Neural progenitor cell (in vitro differentiated cells): ENCODE measurements at regions not wholly inside any gene's neighbourhood (a gene's known extent, or its start where the extent isn't known, plus 50 kb on each side); places are given as distances from the start of the nearest gene placed in this dataset.
A peak's percentile ranks its signal among the peaks of the same experiment; 100 is the strongest.

ENCODE experiments used
- DNase-seq: peaks from one replicate; pipeline ENCODE4 v3.0.0-alpha.2; 2016; ENCODE audit warnings: low spot score
- H2AFZ ChIP-seq: fragments of 200-600 bp; sonication (generic); replicated peaks from 2 replicates; pipeline ENCODE4 v1.6.1; 2016; ENCODE audit warnings: antibody characterized with exemption
- H3F3A ChIP-seq: fragments of 200-600 bp; sonication (generic); 2 replicates; pipeline ENCODE4 v1.6.1; 2016; ENCODE audit warnings: antibody characterized with exemption, low read depth
- H3K27ac ChIP-seq: fragments of 200-600 bp; sonication (generic); 2 replicates; pipeline ENCODE4 v1.5.1; 2016; ENCODE audit warnings: mild to moderate bottlenecking
- H3K27me3 ChIP-seq: fragments of 200-600 bp; sonication (generic); 2 replicates; pipeline ENCODE4 v1.6.1; 2016; ENCODE audit warnings: mild to moderate bottlenecking, moderate library complexity
- H3K36me3 ChIP-seq: fragments of 200-600 bp; sonication (generic); 2 replicates; pipeline ENCODE4 v1.5.1; 2016
- H3K4me1 ChIP-seq: fragments of 200-600 bp; sonication (generic); 2 replicates; pipeline ENCODE4 v1.6.1; 2016; ENCODE audit warnings: mixed run types
- H3K4me2 ChIP-seq: fragments of 200-600 bp; sonication (generic); 2 replicates; pipeline ENCODE4 v1.6.1; 2016
- H3K4me3 ChIP-seq: fragments of 200-600 bp; sonication (generic); 2 replicates; pipeline ENCODE4 v1.5.1; 2016
- H3K79me2 ChIP-seq: fragments of 200-600 bp; sonication (generic); 2 replicates; pipeline ENCODE4 v1.6.1; 2016; ENCODE audit warnings: low read depth
- H3K9ac ChIP-seq: fragments of 200-600 bp; sonication (generic); 2 replicates; pipeline ENCODE4 v1.6.1; 2016
- H3K9me3 ChIP-seq: fragments of 200-600 bp; sonication (generic); 2 replicates; pipeline ENCODE4 v1.5.1; 2016; ENCODE audit warnings: low read depth
- H4K20me1 ChIP-seq: fragments of 200-600 bp; sonication (generic); 2 replicates; pipeline ENCODE4 v1.6.1; 2016; ENCODE audit warnings: low read depth
- H3K27ac Mint-ChIP-seq: 3 replicates; pipeline ENCODE4 v1.8.0; 2021; ENCODE audit warnings: mixed read lengths
- H3K27me3 Mint-ChIP-seq: 2 replicates; pipeline ENCODE4 v1.8.0; 2022; ENCODE audit warnings: low read depth, mild to moderate bottlenecking, inconsistent platforms, moderate library complexity, mixed read lengths; ENCODE audit not compliant: insufficient read depth
- H3K36me3 Mint-ChIP-seq: 3 replicates; pipeline ENCODE4 v1.8.0; 2021; ENCODE audit warnings: mixed read lengths
- H3K4me1 Mint-ChIP-seq: 3 replicates; pipeline ENCODE4 v1.8.0; 2021; ENCODE audit warnings: mixed read lengths
- H3K4me3 Mint-ChIP-seq: 3 replicates; pipeline ENCODE4 v1.8.0; 2021; ENCODE audit warnings: mild to moderate bottlenecking, moderate library complexity, mixed read lengths
- H3K9me3 Mint-ChIP-seq: 3 replicates; pipeline ENCODE4 v1.8.0; 2020; ENCODE audit warnings: mixed read lengths
- EZH2 ChIP-seq: fragments of 200-600 bp; sonication (generic); IDR thresholded peaks from 2 replicates; pipeline ENCODE4 v1.6.1; 2017; ENCODE audit warnings: antibody characterized with exemption, mild to moderate bottlenecking, moderate library complexity
- EZH2phosphoT487 ChIP-seq: fragments of 200-600 bp; sonication (generic); IDR thresholded peaks from 2 replicates; pipeline ENCODE4 v1.6.1; 2017; ENCODE audit warnings: antibody characterized with exemption
- TF ChIP-seq, protein P1 (sequence below): fragments of 200-600 bp; sonication (generic); IDR thresholded peaks from 2 replicates; pipeline ENCODE4 v1.5.1; 2017; ENCODE audit warnings: antibody characterized with exemption, mild to moderate bottlenecking

DNA sequence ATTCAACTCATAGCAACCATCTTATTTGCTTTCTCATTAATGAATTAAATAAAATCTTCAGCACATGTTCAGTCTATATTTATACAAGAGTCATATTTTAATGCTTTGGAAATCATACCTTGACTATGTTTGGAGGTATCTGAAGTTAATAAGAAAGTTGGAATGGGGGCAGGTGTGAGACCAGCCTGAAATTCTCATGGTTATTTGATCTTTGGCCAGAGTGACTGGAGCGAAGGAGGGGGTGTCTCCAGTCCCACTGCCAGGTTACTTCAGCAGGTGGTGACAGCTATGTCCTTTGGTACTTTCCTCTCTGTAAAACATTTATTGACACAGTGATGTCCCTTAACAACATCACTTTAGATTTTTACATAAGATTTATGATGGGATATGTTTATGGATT is 318.1 kb upstream of the SGCD start:
- no peaks in the 10 kb centered on the region for H3F3A ChIP-seq
- no peak overlapping the region for H2AFZ ChIP-seq
- no peak overlapping the region for H3K27ac Mint-ChIP-seq
- H3K9me3 ChIP-seq, result no peaks in the 10 kb centered on the region
- no peaks in the 10 kb centered on the region for H3K36me3 Mint-ChIP-seq
- no peaks in the 10 kb centered on the region for H3K27me3 ChIP-seq
- no peak for DNase-seq
- H3K4me1 ChIP-seq, result no peaks in the 10 kb centered on the region
- TF ChIP-seq EZH2phosphoT487 (no peak), EZH2 (no peak)
- TF ChIP-seq, protein P1, sequence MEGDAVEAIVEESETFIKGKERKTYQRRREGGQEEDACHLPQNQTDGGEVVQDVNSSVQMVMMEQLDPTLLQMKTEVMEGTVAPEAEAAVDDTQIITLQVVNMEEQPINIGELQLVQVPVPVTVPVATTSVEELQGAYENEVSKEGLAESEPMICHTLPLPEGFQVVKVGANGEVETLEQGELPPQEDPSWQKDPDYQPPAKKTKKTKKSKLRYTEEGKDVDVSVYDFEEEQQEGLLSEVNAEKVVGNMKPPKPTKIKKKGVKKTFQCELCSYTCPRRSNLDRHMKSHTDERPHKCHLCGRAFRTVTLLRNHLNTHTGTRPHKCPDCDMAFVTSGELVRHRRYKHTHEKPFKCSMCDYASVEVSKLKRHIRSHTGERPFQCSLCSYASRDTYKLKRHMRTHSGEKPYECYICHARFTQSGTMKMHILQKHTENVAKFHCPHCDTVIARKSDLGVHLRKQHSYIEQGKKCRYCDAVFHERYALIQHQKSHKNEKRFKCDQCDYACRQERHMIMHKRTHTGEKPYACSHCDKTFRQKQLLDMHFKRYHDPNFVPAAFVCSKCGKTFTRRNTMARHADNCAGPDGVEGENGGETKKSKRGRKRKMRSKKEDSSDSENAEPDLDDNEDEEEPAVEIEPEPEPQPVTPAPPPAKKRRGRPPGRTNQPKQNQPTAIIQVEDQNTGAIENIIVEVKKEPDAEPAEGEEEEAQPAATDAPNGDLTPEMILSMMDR, result no peak
- H3K4me3 ChIP-seq, result no peak overlapping the region
- no peaks in the 10 kb centered on the region for H3K4me1 Mint-ChIP-seq
- no peaks in the 10 kb centered on the region for H3K36me3 ChIP-seq
- H4K20me1 ChIP-seq, result no peaks in the 10 kb centered on the region
- no peaks in the 10 kb centered on the region for H3K9me3 Mint-ChIP-seq
- H3K4me2 ChIP-seq, result no peak overlapping the region
- no peaks in the 10 kb centered on the region for H3K27me3 Mint-ChIP-seq
- no peaks in the 10 kb centered on the region for H3K79me2 ChIP-seq
- no peak overlapping the region for H3K9ac ChIP-seq
- H3K4me3 Mint-ChIP-seq, result no peak overlapping the region
- no peak overlapping the region for H3K27ac ChIP-seq

DNA sequence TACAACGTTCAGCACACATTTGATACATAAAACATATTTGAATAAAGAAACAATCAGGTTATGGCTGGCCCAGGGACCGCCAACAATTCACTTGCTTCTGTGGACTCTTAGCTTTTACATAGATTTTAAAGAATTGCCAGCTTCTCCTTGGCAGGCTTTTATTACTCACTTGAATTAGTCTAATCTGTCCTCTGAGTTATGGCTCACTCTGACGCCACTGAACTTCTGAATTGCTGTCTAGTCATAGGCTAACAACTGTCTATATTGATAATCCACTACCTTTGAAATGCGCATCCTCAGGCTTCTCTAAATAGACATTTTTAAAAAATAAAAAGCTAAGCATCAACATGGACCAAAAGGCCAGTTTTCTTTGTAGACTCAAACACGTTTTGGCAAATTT is 317.4 kb upstream of the SGCD start:
- Histone ChIP-seq H3K4me1 (no peaks in the 10 kb centered on the region), H3K27me3 (no peaks in the 10 kb centered on the region), H3K79me2 (no peaks in the 10 kb centered on the region), H4K20me1 (no peaks in the 10 kb centered on the region), H2AFZ (no peak overlapping the region), H3K36me3 (no peaks in the 10 kb centered on the region), H3K27ac (no peak overlapping the region), H3K4me2 (no peak overlapping the region), H3K9ac (no peak overlapping the region), H3K9me3 (no peaks in the 10 kb centered on the region), H3K4me3 (no peak overlapping the region), H3F3A (no peaks in the 10 kb centered on the region)
- H3K4me1 Mint-ChIP-seq, result no peaks in the 10 kb centered on the region
- no peaks in the 10 kb centered on the region for H3K36me3 Mint-ChIP-seq
- H3K4me3 Mint-ChIP-seq, result no peak overlapping the region
- H3K27me3 Mint-ChIP-seq, result no peaks in the 10 kb centered on the region
- H3K27ac Mint-ChIP-seq, result no peak overlapping the region
- TF ChIP-seq, protein P1, result no peak
- TF ChIP-seq EZH2phosphoT487 (no peak), EZH2 (no peak)
- no peak for DNase-seq
- H3K9me3 Mint-ChIP-seq, result no peaks in the 10 kb centered on the region

DNA sequence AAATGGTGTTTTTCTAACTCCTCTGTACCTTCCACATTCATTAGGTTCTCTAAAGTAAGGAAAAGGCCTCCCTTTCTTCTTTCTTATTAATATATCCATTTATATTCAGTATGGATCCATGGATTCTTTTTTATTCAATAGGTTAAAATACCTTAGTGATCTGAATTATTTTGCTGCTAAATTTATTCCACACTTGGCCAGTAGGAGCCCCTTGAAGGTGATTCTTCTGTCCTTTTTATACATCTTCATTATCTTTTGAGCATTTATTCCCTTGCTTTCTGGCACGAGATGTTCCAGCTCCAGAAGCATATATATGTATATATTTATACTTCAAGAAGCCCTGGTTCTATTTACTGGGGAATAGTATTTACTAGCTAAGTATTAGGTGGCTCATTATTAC is 311.8 kb upstream of the SGCD start:
- Histone ChIP-seq H3K36me3 (no peaks in the 10 kb centered on the region), H3K4me1 (no peaks in the 10 kb centered on the region), H3F3A (no peaks in the 10 kb centered on the region), H3K27me3 (no peaks in the 10 kb centered on the region), H3K9ac (no peak overlapping the region), H3K4me3 (no peak overlapping the region), H3K9me3 (no peaks in the 10 kb centered on the region), H2AFZ (no peak overlapping the region), H3K4me2 (no peak overlapping the region), H3K79me2 (no peaks in the 10 kb centered on the region), H3K27ac (no peak overlapping the region), H4K20me1 (no peaks in the 10 kb centered on the region)
- DNase-seq, result no peak
- H3K27ac Mint-ChIP-seq, result no peak overlapping the region
- no peaks in the 10 kb centered on the region for H3K36me3 Mint-ChIP-seq
- no peaks in the 10 kb centered on the region for H3K4me1 Mint-ChIP-seq
- H3K9me3 Mint-ChIP-seq, result no peaks in the 10 kb centered on the region
- TF ChIP-seq EZH2 (no peak), EZH2phosphoT487 (no peak)
- TF ChIP-seq, protein P1, result peak; percentile 21
- H3K4me3 Mint-ChIP-seq, result no peak overlapping the region
- no peaks in the 10 kb centered on the region for H3K27me3 Mint-ChIP-seq

DNA sequence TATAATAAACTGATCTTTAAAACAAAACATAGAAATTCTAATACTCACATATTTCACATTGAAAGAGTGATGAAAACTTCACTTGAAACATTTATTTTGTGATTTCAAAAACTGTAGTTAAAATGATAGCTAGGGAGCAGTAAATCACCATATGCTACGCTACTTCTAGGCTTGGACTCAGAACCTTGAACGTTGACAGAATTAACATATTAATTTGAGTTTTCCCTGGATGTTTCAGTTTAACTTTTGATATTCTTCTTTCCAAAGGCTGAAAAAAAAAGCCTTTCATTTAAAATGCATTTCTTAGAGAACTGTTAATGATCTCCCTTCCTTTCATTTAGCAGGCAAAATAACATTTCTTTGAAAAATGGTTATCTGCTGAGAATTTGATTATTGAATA is 307.8 kb upstream of the SGCD start:
- no peak overlapping the region for H3K27ac ChIP-seq
- H3K4me2 ChIP-seq, result no peak overlapping the region
- Mint-ChIP-seq H3K9me3 (no peaks in the 10 kb centered on the region), H3K27me3 (no peaks in the 10 kb centered on the region), H3K4me3 (no peak overlapping the region), H3K4me1 (no peaks in the 10 kb centered on the region), H3K27ac (no peak overlapping the region), H3K36me3 (no peaks in the 10 kb centered on the region)
- no peaks in the 10 kb centered on the region for H4K20me1 ChIP-seq
- H2AFZ ChIP-seq, result peak overlapping the region; percentile 15
- no peaks in the 10 kb centered on the region for H3K9me3 ChIP-seq
- no peak overlapping the region for H3K4me3 ChIP-seq
- TF ChIP-seq, protein P1, result no peak
- no peak for TF ChIP-seq EZH2phosphoT487
- TF ChIP-seq EZH2, result no peak
- no peaks in the 10 kb centered on the region for H3K36me3 ChIP-seq
- H3K79me2 ChIP-seq, result no peaks in the 10 kb centered on the region
- no peaks in the 10 kb centered on the region for H3K27me3 ChIP-seq
- no peak overlapping the region for H3K9ac ChIP-seq
- no peaks in the 10 kb centered on the region for H3K4me1 ChIP-seq
- H3F3A ChIP-seq, result no peaks in the 10 kb centered on the region
- no peak for DNase-seq
